GM12878 (cell line): ENCODE measurements at regions not wholly inside any gene's neighbourhood (a gene's known extent, or its start where the extent isn't known, plus 50 kb on each side); places are given as distances from the start of the nearest gene placed in this dataset.

Experiments
- CHD2 ChIP-seq: IDR thresholded peaks from 2 replicates; pipeline ENCODE4 v1.6.1; 2011; ENCODE audit warnings: low read depth, low read length, improper control_type of control experiment, borderline replicate concordance
- EP300 ChIP-seq, 2 experiments: fragments of 150-350 bp in 1 of 2; IDR thresholded peaks; 2 replicates each; pipeline ENCODE4 v1.6.1; 2011 to 2012; ENCODE audit warnings: low read depth in 2 of 2, low read length in 2 of 2, borderline replicate concordance in 1 of 2, improper control_type of control experiment in 1 of 2, inconsistent platforms in 1 of 2; ENCODE audit not compliant: control insufficient read depth in 1 of 2
- JUND ChIP-seq: IDR thresholded peaks from 2 replicates; pipeline ENCODE4 v1.6.1; 2012; ENCODE audit warnings: low read depth, mild to moderate bottlenecking, low read length, improper control_type of control experiment, moderate library complexity
- SP1 ChIP-seq: IDR thresholded peaks from one replicate; pipeline ENCODE4 v1.6.1; 2011; ENCODE audit warnings: low read depth, low read length
- TF ChIP-seq, protein P1 (sequence below), 3 experiments: IDR thresholded peaks in 2 of 3; conservative IDR thresholded peaks in 1 of 3; 2 replicates each; pipeline ENCODE4 v1.5.1; 2011; ENCODE audit warnings: low read depth in 3 of 3, low read length in 3 of 3, mild to moderate bottlenecking in 3 of 3, control low read depth in 2 of 3, moderate library complexity in 2 of 3, inconsistent platforms in 1 of 3, mixed read lengths in 1 of 3; ENCODE audit not compliant: control insufficient read depth in 2 of 3, insufficient read depth in 1 of 3; ENCODE audit errors: extremely low read depth in 1 of 3
- TF ChIP-seq, protein P2 (sequence below): IDR thresholded peaks from 2 replicates; pipeline ENCODE4 v1.6.1; 2011; ENCODE audit warnings: mild to moderate bottlenecking, low read depth, low read length, moderate library complexity; ENCODE audit not compliant: insufficient replicate concordance

DNA sequence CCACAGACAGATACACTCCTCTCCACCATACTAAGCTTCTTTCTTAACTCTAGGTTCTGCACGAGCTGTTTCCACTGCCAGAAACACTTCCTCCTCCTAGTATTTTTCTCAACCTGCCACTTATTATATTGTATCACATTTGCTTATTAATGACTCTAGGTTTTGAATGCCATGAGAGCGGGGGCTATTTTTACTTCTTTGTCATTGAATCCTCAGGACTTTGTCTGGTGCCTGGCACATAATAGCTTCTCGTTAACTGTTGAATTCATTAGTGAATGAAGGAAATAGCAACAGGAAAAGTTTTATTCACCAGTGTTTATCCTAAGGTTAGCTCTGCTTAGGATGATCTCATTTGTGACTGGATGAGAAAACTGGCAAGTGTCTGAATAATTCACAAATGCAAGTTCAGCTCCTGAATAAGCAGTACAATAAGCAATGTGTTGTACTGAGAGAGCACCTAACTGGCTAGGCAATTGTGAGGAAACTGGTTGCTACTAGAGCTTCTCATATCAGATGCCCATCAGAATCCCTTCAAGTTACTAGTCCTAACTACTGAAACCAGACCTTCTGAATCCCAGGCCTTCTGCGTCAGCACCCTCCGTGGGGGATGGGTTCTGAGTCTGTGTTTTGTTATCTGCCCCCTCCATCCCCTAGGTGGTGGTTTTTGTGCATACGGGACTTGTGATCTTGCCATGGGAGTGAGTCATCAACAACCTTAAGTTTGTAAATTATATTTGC, 92.7 kb downstream of the LSMEM1 start:
- no peak for TF ChIP-seq SP1
- TF ChIP-seq CHD2: no peak
- no peak for TF ChIP-seq EP300 (IDR thresholded peaks at IDR 0.05; ENCODE audit: borderline replicate concordance in 1 of 2, control insufficient read depth in 1 of 2, low read depth in 2 of 2, low read length in 2 of 2)
- TF ChIP-seq JUND: no peak
- TF ChIP-seq, protein P1, sequence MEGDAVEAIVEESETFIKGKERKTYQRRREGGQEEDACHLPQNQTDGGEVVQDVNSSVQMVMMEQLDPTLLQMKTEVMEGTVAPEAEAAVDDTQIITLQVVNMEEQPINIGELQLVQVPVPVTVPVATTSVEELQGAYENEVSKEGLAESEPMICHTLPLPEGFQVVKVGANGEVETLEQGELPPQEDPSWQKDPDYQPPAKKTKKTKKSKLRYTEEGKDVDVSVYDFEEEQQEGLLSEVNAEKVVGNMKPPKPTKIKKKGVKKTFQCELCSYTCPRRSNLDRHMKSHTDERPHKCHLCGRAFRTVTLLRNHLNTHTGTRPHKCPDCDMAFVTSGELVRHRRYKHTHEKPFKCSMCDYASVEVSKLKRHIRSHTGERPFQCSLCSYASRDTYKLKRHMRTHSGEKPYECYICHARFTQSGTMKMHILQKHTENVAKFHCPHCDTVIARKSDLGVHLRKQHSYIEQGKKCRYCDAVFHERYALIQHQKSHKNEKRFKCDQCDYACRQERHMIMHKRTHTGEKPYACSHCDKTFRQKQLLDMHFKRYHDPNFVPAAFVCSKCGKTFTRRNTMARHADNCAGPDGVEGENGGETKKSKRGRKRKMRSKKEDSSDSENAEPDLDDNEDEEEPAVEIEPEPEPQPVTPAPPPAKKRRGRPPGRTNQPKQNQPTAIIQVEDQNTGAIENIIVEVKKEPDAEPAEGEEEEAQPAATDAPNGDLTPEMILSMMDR (IDR thresholded peaks at IDR 0.05 in 2 of 3, conservative IDR thresholded peaks at IDR 0.05 in 1 of 3; ENCODE audit: control insufficient read depth in 2 of 3, extremely low read depth in 1 of 3, insufficient read depth in 1 of 3, low read depth in 3 of 3, low read length in 3 of 3): no peak
- TF ChIP-seq, protein P2, sequence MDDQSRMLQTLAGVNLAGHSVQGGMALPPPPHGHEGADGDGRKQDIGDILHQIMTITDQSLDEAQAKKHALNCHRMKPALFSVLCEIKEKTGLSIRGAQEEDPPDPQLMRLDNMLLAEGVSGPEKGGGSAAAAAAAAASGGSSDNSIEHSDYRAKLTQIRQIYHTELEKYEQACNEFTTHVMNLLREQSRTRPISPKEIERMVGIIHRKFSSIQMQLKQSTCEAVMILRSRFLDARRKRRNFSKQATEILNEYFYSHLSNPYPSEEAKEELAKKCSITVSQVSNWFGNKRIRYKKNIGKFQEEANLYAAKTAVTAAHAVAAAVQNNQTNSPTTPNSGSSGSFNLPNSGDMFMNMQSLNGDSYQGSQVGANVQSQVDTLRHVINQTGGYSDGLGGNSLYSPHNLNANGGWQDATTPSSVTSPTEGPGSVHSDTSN: no peak
